ENCODE measurements at regions not wholly inside any gene's neighbourhood (a gene's known extent, or its start where the extent isn't known, plus 50 kb on each side); places are given as distances from the start of the nearest gene placed in this dataset.
"Not testable (repeated sequence)": the region's sequence is repeated elsewhere in the genome, so short reads cannot be mapped to it uniquely, and the experiment has no call there.

- DNase-seq (ENCODE audit: extremely low read depth in 1 of 11, low read depth in 9 of 11, low spot score in 4 of 11): no peak
Measured at GRCh38 chr3:30467596-30468238, 138.7 kb upstream of the TGFBR2 start.

GRCh38 chr3:30469133-30469532 lies 137.3 kb upstream of the TGFBR2 start:
- DNase-seq (ENCODE audit: extremely low read depth in 1 of 11, low read depth in 9 of 11, low spot score in 4 of 11): no peak

GRCh38 chr3:30470496-30470895 lies 135.9 kb upstream of the TGFBR2 start:
- no peak for DNase-seq (ENCODE audit: extremely low read depth in 1 of 11, low read depth in 9 of 11, low spot score in 4 of 11)

GRCh38 chr3:30471066-30471465 lies 135.3 kb upstream of the TGFBR2 start:
- DNase-seq (ENCODE audit: extremely low read depth in 1 of 11, low read depth in 9 of 11, low spot score in 4 of 11): no peak

- DNase-seq (ENCODE audit: extremely low read depth in 1 of 11, low read depth in 9 of 11, low spot score in 4 of 11): no peak
Measured at GRCh38 chr3:30471796-30472489, 134.5 kb upstream of the TGFBR2 start.

GRCh38 chr3:30473374-30474051 lies 132.9 kb upstream of the TGFBR2 start:
- no peak for DNase-seq (ENCODE audit: extremely low read depth in 1 of 11, low read depth in 9 of 11, low spot score in 4 of 11)

- DNase-seq (ENCODE audit: extremely low read depth in 1 of 11, low read depth in 9 of 11, low spot score in 4 of 11): no peak
Measured at GRCh38 chr3:30474371-30474770, 132.0 kb upstream of the TGFBR2 start.

GRCh38 chr3:30475038-30475808 lies 131.2 kb upstream of the TGFBR2 start:
- no peak for DNase-seq (ENCODE audit: extremely low read depth in 1 of 11, low read depth in 9 of 11, low spot score in 4 of 11)

- DNase-seq (ENCODE audit: extremely low read depth in 1 of 11, low read depth in 9 of 11, low spot score in 4 of 11): no peak
Measured at GRCh38 chr3:30475809-30476178, 130.6 kb upstream of the TGFBR2 start.

- DNase-seq (ENCODE audit: extremely low read depth in 1 of 11, low read depth in 9 of 11, low spot score in 4 of 11): no peak
Measured at GRCh38 chr3:30476368-30477084, 129.9 kb upstream of the TGFBR2 start.

GRCh38 chr3:30477149-30477921 lies 129.1 kb upstream of the TGFBR2 start:
- no peak for DNase-seq (ENCODE audit: extremely low read depth in 1 of 11, low read depth in 9 of 11, low spot score in 4 of 11)

GRCh38 chr3:30479737-30480136 lies 126.7 kb upstream of the TGFBR2 start:
- not testable (repeated sequence) for DNase-seq (ENCODE audit: extremely low read depth in 1 of 11, low read depth in 9 of 11, low spot score in 4 of 11)

GRCh38 chr3:30480156-30480555 lies 126.2 kb upstream of the TGFBR2 start:
- not testable (repeated sequence) for DNase-seq (ENCODE audit: extremely low read depth in 1 of 11, low read depth in 9 of 11, low spot score in 4 of 11)

GRCh38 chr3:30480587-30480986 lies 125.8 kb upstream of the TGFBR2 start:
- no peak for DNase-seq (ENCODE audit: extremely low read depth in 1 of 11, low read depth in 9 of 11, low spot score in 4 of 11)

- DNase-seq (ENCODE audit: extremely low read depth in 1 of 11, low read depth in 9 of 11, low spot score in 4 of 11): no peak
Measured at GRCh38 chr3:30481241-30481640, 125.2 kb upstream of the TGFBR2 start.

GRCh38 chr3:30484229-30484628 lies 122.2 kb upstream of the TGFBR2 start:
- DNase-seq (ENCODE audit: extremely low read depth in 1 of 11, low read depth in 9 of 11, low spot score in 4 of 11): not testable (repeated sequence)

- no peak for DNase-seq (ENCODE audit: extremely low read depth in 1 of 11, low read depth in 9 of 11, low spot score in 4 of 11)
Measured at GRCh38 chr3:30486368-30486767, 120.0 kb upstream of the TGFBR2 start.

- DNase-seq (ENCODE audit: extremely low read depth in 1 of 11, low read depth in 9 of 11, low spot score in 4 of 11): no peak
Measured at GRCh38 chr3:30488070-30488756, 118.2 kb upstream of the TGFBR2 start.
